ENCODE measurements at regions not wholly inside any gene's neighbourhood (a gene's known extent, or its start where the extent isn't known, plus 50 kb on each side); places are given as distances from the start of the nearest gene placed in this dataset.

DNA sequence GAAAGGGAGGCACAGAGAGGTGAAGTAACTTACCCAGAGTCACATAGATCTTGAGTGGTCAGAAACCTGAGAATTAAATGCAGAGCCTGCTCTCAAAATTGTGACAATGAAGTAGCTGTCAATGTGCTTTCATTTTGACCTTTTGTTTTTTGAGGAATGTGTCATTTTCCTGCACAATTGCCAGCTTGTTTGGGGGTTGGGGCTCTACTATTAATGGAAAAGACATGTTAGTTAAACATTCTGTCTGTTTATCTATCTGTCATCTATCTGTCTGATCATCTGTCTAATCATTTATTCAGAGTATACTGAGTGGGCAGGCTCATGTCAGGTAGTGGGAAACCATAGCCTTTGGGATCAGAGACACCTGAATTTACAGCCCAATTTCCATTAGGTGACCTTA is 428.4 kb downstream of the TSN start:
- TF ChIP-seq, protein P1, sequence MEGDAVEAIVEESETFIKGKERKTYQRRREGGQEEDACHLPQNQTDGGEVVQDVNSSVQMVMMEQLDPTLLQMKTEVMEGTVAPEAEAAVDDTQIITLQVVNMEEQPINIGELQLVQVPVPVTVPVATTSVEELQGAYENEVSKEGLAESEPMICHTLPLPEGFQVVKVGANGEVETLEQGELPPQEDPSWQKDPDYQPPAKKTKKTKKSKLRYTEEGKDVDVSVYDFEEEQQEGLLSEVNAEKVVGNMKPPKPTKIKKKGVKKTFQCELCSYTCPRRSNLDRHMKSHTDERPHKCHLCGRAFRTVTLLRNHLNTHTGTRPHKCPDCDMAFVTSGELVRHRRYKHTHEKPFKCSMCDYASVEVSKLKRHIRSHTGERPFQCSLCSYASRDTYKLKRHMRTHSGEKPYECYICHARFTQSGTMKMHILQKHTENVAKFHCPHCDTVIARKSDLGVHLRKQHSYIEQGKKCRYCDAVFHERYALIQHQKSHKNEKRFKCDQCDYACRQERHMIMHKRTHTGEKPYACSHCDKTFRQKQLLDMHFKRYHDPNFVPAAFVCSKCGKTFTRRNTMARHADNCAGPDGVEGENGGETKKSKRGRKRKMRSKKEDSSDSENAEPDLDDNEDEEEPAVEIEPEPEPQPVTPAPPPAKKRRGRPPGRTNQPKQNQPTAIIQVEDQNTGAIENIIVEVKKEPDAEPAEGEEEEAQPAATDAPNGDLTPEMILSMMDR (IDR thresholded peaks at IDR 0.05; ENCODE audit: low read depth, low read length) = no peak
- TF ChIP-seq EZH2phosphoT487 (IDR thresholded peaks at IDR 0.05; ENCODE audit: low read depth) = no peak

Data from OCI-LY3 (cell line).